Transverse colon (tissue), 4 donors: ENCODE measurements at regions not wholly inside any gene's neighbourhood (a gene's known extent, or its start where the extent isn't known, plus 50 kb on each side); places are given as distances from the start of the nearest gene placed in this dataset.
"Not testable (repeated sequence)": the region's sequence is repeated elsewhere in the genome, so short reads cannot be mapped to it uniquely, and the experiment has no call there.

ENCODE experiments used
- DNase-seq: peaks from one replicate; pipeline ENCODE4 v3.0.0-alpha.2; 2019
- H3K27ac ChIP-seq, 4 donors: fragments of 200-600 bp; sonication (generic); 2 replicates each; pipeline ENCODE4 v1.5.1; 2016 to 2018; ENCODE audit warnings: inconsistent platforms in 4 of 4
- H3K27me3 ChIP-seq: fragments of 200-600 bp; sonication (generic); 2 replicates; pipeline ENCODE4 v1.5.1; 2017; ENCODE audit warnings: inconsistent platforms
- H3K36me3 ChIP-seq, 4 donors: fragments of 200-600 bp; sonication (generic); 2 replicates each; pipeline ENCODE4 v1.5.1; 2017 to 2019; ENCODE audit warnings: inconsistent platforms in 4 of 4
- H3K4me1 ChIP-seq, 4 donors: fragments of 200-600 bp; sonication (generic); 2 replicates each; pipeline ENCODE4 v1.5.1; 2017 to 2020; ENCODE audit warnings: inconsistent platforms in 4 of 4
- H3K4me3 ChIP-seq, 4 donors: fragments of 200-600 bp; sonication (generic); 1 replicate in 1 of 4; 2 replicates in 3 of 4; pipeline versions ENCODE4 v1.5.1 to v1.6.1; 2017 to 2019; ENCODE audit warnings: inconsistent platforms in 4 of 4
- H3K9me3 ChIP-seq, 2 donors: fragments of 200-600 bp; sonication (generic); 2 replicates each; pipeline ENCODE4 v1.5.1; 2017 to 2019; ENCODE audit warnings: inconsistent platforms in 2 of 2
- EP300 ChIP-seq: sonication (generic); formaldehyde crosslinking; IDR thresholded peaks from one replicate; pipeline ENCODE4 v1.6.1; 2017; ENCODE audit warnings: antibody characterized with exemption, low read depth
- POLR2A ChIP-seq: fragments of 450-650 bp; IDR thresholded peaks from one replicate; pipeline ENCODE4 v1.6.1; 2016; ENCODE audit warnings: antibody characterized with exemption, mild to moderate bottlenecking, moderate library complexity
- POLR2AphosphoS5 ChIP-seq, 3 donors: sonication (generic); formaldehyde crosslinking; IDR thresholded peaks; one replicate each; pipeline ENCODE4 v1.6.1; 2016; ENCODE audit warnings: antibody characterized with exemption in 3 of 3
- WGBS, 2 donors: methylation state at CpG; one replicate each; pipeline ENCODE4 v1.1.5; 2018; ENCODE audit warnings: low coverage in 1 of 2; 5-methylcytosine and 5-hydroxymethylcytosine counted together
- in situ Hi-C, 4 donors: fragments of 200-750 bp; cut with MboI; loops; one replicate each; pipeline versions ENCODE4 v1.15.0 to v1.15.1; 2017; ENCODE audit warnings: low sequenced_read_pairs in 3 of 4, low pct_ligation_motif_present in 1 of 4, low pct_unique_long_range_greater_than_20kb in 1 of 4
- intact Hi-C: fragments of 100-400 bp; cut with DNase I; formaldehyde crosslinking; loops from one replicate; pipeline ENCODE4 v1.15.1; 2023; ENCODE audit warnings: low total_unique reads
- TF ChIP-seq, protein P1 (sequence below), 5 experiments: fragments of 200-600 bp in 3 of 5; fragments of 450-650 bp in 2 of 5; sonication (generic) in 3 of 5; IDR thresholded peaks; 1 replicate in 2 of 5; 2 replicates in 3 of 5; pipeline ENCODE4 v1.5.1; 2016 to 2017; ENCODE audit warnings: antibody characterized with exemption in 5 of 5, inconsistent platforms in 3 of 5, mild to moderate bottlenecking in 2 of 5, moderate library complexity in 1 of 5

DNA sequence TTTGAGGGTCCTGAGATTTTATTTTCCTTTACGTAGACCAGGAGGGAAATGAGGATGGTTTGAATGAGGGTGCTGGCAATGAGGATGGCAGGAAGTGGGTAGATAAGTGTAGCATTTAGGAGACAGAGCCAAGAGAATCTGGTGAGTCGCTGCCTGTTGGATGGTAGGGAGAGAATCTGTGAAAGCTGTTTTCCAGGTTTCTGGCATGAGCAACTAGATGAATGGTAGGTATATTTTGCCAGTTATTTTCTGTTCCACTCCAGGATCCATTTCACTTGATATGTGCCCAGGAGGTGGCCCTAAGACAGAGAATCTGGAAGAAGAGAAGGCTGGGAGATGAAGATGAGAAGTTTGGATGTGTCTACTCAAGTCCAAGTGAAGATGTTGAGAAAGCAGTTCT, 63.3 kb upstream of the VIPR2 start:
- H3K9me3 ChIP-seq = no peaks in the 10 kb centered on the region
- in situ Hi-C loops (no loop called here), intact Hi-C loops (no loop called here)
- TF ChIP-seq EP300 (no peak), POLR2AphosphoS5 (IDR thresholded peaks at IDR 0.05) (no peak), POLR2A (no peak)
- TF ChIP-seq, protein P1, sequence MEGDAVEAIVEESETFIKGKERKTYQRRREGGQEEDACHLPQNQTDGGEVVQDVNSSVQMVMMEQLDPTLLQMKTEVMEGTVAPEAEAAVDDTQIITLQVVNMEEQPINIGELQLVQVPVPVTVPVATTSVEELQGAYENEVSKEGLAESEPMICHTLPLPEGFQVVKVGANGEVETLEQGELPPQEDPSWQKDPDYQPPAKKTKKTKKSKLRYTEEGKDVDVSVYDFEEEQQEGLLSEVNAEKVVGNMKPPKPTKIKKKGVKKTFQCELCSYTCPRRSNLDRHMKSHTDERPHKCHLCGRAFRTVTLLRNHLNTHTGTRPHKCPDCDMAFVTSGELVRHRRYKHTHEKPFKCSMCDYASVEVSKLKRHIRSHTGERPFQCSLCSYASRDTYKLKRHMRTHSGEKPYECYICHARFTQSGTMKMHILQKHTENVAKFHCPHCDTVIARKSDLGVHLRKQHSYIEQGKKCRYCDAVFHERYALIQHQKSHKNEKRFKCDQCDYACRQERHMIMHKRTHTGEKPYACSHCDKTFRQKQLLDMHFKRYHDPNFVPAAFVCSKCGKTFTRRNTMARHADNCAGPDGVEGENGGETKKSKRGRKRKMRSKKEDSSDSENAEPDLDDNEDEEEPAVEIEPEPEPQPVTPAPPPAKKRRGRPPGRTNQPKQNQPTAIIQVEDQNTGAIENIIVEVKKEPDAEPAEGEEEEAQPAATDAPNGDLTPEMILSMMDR (IDR thresholded peaks at IDR 0.05) = no peak
- H3K27ac ChIP-seq = no peak overlapping the region
- no peaks in the 10 kb centered on the region for H3K27me3 ChIP-seq
- WGBS, 2 donors = 81 to 85% methylated on average over 2 of the region's 2 CpGs
- no peaks in the 10 kb centered on the region for H3K36me3 ChIP-seq
- H3K4me3 ChIP-seq = no peak overlapping the region
- DNase-seq = no peak
- peaks cover 0 to 4% (median 0%) of the 10 kb centered on the region in 4 donors for H3K4me1 ChIP-seq

DNA sequence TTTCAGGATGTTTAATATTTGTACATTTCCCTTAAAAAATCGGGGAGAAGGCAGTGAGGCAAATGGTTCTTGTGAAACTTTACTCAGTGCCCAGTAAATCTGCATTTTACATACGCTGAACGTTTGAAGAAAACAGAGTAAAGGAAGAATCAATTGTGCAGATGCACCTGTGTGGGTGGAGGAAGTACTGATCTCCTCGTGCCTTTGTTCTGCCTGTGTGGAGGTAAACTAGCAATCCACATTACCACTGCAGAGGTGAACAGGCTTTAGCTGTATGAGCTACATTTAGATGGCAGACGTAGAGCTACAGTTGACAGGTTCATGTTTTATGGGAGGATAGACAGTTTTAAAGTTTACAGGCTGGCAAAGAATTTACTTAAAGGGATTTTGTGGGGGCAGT, 62.7 kb upstream of the VIPR2 start:
- H3K27me3 ChIP-seq = no peaks in the 10 kb centered on the region
- H3K4me3 ChIP-seq = no peak overlapping the region
- intact Hi-C loops = no loop called here
- WGBS, 2 donors = 43 to 47% methylated on average over 3 to 5 of the region's 5 CpGs
- no peak overlapping the region for H3K27ac ChIP-seq
- H3K36me3 ChIP-seq = no peaks in the 10 kb centered on the region
- TF ChIP-seq POLR2AphosphoS5 (IDR thresholded peaks at IDR 0.05) (no peak), POLR2A (no peak), EP300 (no peak)
- TF ChIP-seq, protein P1 (IDR thresholded peaks at IDR 0.05) = no peak
- peaks cover 0 to 4% (median 0%) of the 10 kb centered on the region in 4 donors for H3K4me1 ChIP-seq
- no peaks in the 10 kb centered on the region for H3K9me3 ChIP-seq
- in situ Hi-C loops = no loop called here
- no peak for DNase-seq

DNA sequence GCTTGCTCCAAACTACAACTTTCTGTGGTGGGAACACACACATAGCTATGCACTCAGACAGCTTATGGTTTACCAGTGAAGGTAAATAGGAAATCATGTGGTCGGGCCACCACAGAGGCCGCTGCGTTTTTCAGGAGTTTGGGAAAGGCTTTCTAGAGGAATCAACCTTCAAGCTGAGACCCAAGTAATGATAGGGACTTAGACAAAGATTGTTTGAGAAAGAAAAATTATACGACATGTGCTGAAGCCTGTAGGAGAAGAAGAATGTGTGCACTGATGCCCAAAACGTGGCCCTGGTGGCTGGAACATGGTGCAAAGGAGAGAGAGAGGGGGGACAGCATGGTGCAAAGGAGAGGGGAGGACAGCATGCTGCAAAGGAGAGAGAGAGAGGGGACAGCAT, 61.2 kb upstream of the VIPR2 start:
- WGBS, 2 donors = 72 to 75% methylated on average over 5 of the region's 5 CpGs
- TF ChIP-seq POLR2AphosphoS5 (IDR thresholded peaks at IDR 0.05) = no peak
- no peak for TF ChIP-seq EP300
- no peak for TF ChIP-seq POLR2A
- TF ChIP-seq, protein P1 (IDR thresholded peaks at IDR 0.05) = no peak
- Histone ChIP-seq H3K4me1 (no peaks in the 10 kb centered on the region), H3K27me3 (no peaks in the 10 kb centered on the region), H3K36me3 (no peaks in the 10 kb centered on the region), H3K9me3 (no peaks in the 10 kb centered on the region), H3K27ac (no peak overlapping the region), H3K4me3 (no peak overlapping the region)
- intact Hi-C loops (no loop called here), in situ Hi-C loops (no loop called here)
- DNase-seq = no peak

DNA sequence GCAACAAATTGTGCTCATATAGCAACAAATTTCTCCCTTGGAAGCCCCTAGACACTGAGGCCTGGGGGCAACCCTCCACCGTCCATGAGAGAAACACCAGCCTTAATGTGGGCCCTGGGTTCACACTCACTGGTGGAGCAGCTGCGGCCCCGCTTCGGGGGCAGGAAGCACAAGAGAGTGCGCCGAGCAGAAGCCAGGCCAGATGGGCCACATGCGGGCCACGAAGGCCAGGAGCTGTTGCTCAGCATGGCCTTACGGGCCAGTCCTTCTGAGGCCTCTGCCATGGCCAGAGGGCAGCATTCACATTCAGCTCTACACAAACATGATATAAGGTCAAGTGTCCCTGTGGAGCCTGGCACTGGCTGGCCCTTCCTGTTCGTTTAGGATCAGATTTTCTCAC, 60.0 kb upstream of the VIPR2 start:
- Histone ChIP-seq H3K27ac (no peak overlapping the region), H3K27me3 (no peaks in the 10 kb centered on the region), H3K9me3 (no peaks in the 10 kb centered on the region), H3K36me3 (no peaks in the 10 kb centered on the region), H3K4me1 (no peaks in the 10 kb centered on the region), H3K4me3 (no peak overlapping the region)
- in situ Hi-C loops = no loop called here
- TF ChIP-seq, protein P1 (IDR thresholded peaks at IDR 0.05) = no peak
- no peak for TF ChIP-seq EP300
- TF ChIP-seq POLR2A = no peak
- TF ChIP-seq POLR2AphosphoS5 (IDR thresholded peaks at IDR 0.05) = no peak
- intact Hi-C loops = no loop called here
- WGBS, 2 donors = 91% methylated on average over 10 of the region's 10 CpGs; no CpG with 5 or more reads in 1 of the 2 donors
- no peak for DNase-seq

DNA sequence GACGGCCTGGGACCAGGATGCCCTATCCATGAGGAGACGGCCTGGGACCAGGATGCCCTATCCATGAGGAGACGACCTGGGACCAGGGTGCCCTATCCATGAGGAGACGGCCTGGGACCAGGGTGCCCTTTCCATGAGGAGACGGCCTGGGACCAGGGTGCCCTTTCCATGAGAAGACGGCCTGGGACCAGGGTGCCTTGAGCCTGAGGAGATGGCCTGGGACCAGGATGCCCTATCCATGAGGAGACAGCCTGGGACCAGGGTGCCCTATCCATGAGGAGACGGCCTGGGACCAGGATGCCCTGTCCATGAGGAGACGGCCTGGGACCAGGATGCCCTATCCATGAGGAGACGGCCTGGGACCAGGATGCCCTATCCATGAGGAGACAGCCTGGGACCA, 58.6 kb upstream of the VIPR2 start:
- H3K27me3 ChIP-seq, intact Hi-C loops, H3K27ac ChIP-seq, H3K4me3 ChIP-seq, in situ Hi-C loops, H3K36me3 ChIP-seq, DNase-seq, H3K4me1 ChIP-seq, H3K9me3 ChIP-seq: not testable (repeated sequence)
- 79 to 84% methylated on average over 6 of the region's 9 CpGs for WGBS, 2 donors
